Parathyroid adenoma (tissue), 2 donors: ENCODE measurements at regions not wholly inside any gene's neighbourhood (a gene's known extent, or its start where the extent isn't known, plus 50 kb on each side); places are given as distances from the start of the nearest gene placed in this dataset.

Experiments
- H2AFZ ChIP-seq: fragments of 300-600 bp; sonication (generic); one replicate; pipeline ENCODE4 v1.7.0; 2017; ENCODE audit warnings: antibody characterized with exemption, mild to moderate bottlenecking
- H3K27ac ChIP-seq: fragments of 300-600 bp; sonication (generic); one replicate; pipeline ENCODE4 v1.7.0; 2017
- H3K27me3 ChIP-seq: fragments of 300-600 bp; sonication (generic); one replicate; pipeline ENCODE4 v1.7.0; 2017; ENCODE audit warnings: low read length; ENCODE audit not compliant: control insufficient read depth, insufficient read depth
- H3K36me3 ChIP-seq: fragments of 300-600 bp; sonication (generic); one replicate; pipeline ENCODE4 v1.7.0; 2017; ENCODE audit warnings: low read length; ENCODE audit not compliant: control insufficient read depth, insufficient read depth
- H3K4me1 ChIP-seq: fragments of 300-600 bp; sonication (generic); one replicate; pipeline ENCODE4 v1.7.0; 2017; ENCODE audit warnings: control low read depth
- H3K4me2 ChIP-seq: fragments of 300-600 bp; sonication (generic); one replicate; pipeline ENCODE4 v1.7.0; 2017; ENCODE audit warnings: low read length
- H3K4me3 ChIP-seq: fragments of 300-600 bp; sonication (generic); one replicate; pipeline ENCODE4 v1.7.0; 2017; ENCODE audit warnings: low read depth, low read length
- H3K79me2 ChIP-seq: fragments of 300-600 bp; sonication (generic); one replicate; pipeline ENCODE4 v1.7.0; 2017; ENCODE audit warnings: control low read depth
- H3K9ac ChIP-seq: fragments of 300-600 bp; sonication (generic); one replicate; pipeline ENCODE4 v1.7.0; 2017; ENCODE audit warnings: mild to moderate bottlenecking
- H3K9me3 ChIP-seq: fragments of 300-600 bp; sonication (generic); one replicate; pipeline ENCODE4 v1.7.0; 2017; ENCODE audit warnings: low read length; ENCODE audit not compliant: control insufficient read depth
- TF ChIP-seq, protein P1 (sequence below): fragments of 300-600 bp; sonication (generic); IDR thresholded peaks from one replicate; pipeline ENCODE4 v1.7.0; 2017; ENCODE audit warnings: antibody characterized with exemption, mild to moderate bottlenecking
- donor health status: primary hyperparathyroidism.

DNA sequence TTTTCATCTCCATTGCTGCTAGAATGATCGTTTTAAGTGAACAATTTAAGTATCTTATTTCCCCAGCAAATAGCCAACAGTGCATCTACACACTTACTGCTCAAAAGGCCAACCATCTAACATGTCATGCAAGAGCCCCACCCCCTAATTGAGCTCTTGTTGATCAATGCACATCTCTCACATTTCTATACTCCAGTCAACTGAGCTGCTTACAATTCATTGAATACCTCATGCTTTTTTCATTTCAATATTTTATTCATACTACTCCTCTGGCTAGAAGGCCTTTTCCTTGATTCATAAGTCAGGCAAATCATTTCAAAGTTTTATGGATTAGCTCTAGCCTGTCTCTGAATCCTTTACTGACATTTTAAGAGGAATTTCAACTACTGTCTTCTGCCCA is 79.0 kb upstream of the WDR17 start:
- Histone ChIP-seq H3K27me3 (no peaks in the 10 kb centered on the region), H3K9me3 (no peaks in the 10 kb centered on the region), H3K4me1 (no peaks in the 10 kb centered on the region), H3K79me2 (no peaks in the 10 kb centered on the region), H3K36me3 (no peaks in the 10 kb centered on the region), H3K4me3 (no peak overlapping the region), H2AFZ (no peak overlapping the region), H3K27ac (no peak overlapping the region), H3K4me2 (no peak overlapping the region), H3K9ac (no peak overlapping the region)
- TF ChIP-seq, protein P1, sequence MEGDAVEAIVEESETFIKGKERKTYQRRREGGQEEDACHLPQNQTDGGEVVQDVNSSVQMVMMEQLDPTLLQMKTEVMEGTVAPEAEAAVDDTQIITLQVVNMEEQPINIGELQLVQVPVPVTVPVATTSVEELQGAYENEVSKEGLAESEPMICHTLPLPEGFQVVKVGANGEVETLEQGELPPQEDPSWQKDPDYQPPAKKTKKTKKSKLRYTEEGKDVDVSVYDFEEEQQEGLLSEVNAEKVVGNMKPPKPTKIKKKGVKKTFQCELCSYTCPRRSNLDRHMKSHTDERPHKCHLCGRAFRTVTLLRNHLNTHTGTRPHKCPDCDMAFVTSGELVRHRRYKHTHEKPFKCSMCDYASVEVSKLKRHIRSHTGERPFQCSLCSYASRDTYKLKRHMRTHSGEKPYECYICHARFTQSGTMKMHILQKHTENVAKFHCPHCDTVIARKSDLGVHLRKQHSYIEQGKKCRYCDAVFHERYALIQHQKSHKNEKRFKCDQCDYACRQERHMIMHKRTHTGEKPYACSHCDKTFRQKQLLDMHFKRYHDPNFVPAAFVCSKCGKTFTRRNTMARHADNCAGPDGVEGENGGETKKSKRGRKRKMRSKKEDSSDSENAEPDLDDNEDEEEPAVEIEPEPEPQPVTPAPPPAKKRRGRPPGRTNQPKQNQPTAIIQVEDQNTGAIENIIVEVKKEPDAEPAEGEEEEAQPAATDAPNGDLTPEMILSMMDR = no peak

DNA sequence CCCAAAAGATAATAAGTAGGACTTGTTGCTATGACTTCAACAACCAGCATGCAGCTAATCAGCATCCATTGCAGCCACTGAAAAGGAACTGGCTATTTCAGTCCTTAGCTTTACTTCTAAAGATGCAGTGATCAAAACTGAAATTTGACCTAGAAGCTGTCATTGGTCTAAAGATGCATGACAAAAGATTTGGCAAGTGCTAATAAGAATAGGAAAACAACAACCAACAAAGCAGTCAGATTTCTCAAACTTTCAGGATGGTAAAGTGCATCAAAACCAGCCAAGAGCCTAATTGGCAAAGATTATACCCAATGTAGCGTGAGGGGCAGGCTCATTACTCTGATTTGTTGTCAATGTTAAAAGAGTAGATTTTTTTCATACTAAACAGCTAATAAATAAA is 77.1 kb upstream of the WDR17 start:
- Histone ChIP-seq H3K4me1 (no peaks in the 10 kb centered on the region), H3K4me2 (no peak overlapping the region), H3K9ac (no peak overlapping the region), H3K9me3 (no peaks in the 10 kb centered on the region), H3K79me2 (no peaks in the 10 kb centered on the region), H3K27ac (no peak overlapping the region), H3K27me3 (no peaks in the 10 kb centered on the region), H3K36me3 (no peaks in the 10 kb centered on the region), H3K4me3 (no peak overlapping the region), H2AFZ (no peak overlapping the region)
- TF ChIP-seq, protein P1 = no peak

DNA sequence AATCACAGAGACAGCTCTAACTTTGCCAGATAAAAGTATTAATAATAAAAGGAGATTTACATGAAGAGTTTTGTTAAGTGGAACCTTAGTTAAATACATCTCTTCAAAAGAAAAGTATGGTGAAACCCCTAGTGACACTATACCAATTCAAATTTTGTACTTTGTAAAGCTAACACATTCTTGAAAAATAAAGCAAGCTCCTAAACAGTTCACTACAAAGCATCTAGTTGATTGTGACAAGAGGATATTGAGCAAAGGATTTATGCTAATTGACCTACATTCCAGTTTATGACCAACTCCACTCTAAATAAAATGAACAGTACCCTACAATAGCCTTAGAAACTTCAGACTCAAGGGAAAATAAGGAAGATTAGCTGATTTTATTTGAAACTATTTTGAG is 69.4 kb upstream of the WDR17 start:
- no peaks in the 10 kb centered on the region for H3K27me3 ChIP-seq
- H3K9ac ChIP-seq = no peak overlapping the region
- no peak overlapping the region for H3K4me3 ChIP-seq
- H3K4me1 ChIP-seq = no peaks in the 10 kb centered on the region
- no peaks in the 10 kb centered on the region for H3K9me3 ChIP-seq
- H3K27ac ChIP-seq = no peak overlapping the region
- no peaks in the 10 kb centered on the region for H3K36me3 ChIP-seq
- TF ChIP-seq, protein P1 = no peak
- no peak overlapping the region for H2AFZ ChIP-seq
- no peak overlapping the region for H3K4me2 ChIP-seq
- no peaks in the 10 kb centered on the region for H3K79me2 ChIP-seq

DNA sequence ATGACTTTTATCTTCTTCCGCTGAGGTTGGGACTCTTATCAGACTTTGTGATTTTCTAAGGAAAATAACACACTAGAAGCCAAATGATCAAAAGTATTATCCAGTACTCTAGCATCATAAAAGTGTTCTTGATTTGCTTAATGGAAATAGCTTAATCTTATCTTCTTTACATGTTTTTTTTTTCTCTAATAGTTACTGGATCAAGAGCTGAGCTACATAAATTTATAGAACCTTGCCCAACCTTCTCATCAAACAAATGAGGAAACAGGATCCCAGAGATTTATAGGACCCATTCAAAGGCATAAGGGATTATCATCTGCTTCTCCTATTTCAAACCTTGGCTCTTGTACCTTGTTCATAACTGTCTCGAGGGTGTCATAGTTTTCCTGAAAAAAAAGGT is 68.3 kb upstream of the WDR17 start:
- no peak overlapping the region for H2AFZ ChIP-seq
- no peaks in the 10 kb centered on the region for H3K9me3 ChIP-seq
- no peaks in the 10 kb centered on the region for H3K4me1 ChIP-seq
- no peaks in the 10 kb centered on the region for H3K36me3 ChIP-seq
- no peak overlapping the region for H3K4me3 ChIP-seq
- H3K27ac ChIP-seq = no peak overlapping the region
- H3K27me3 ChIP-seq = no peaks in the 10 kb centered on the region
- no peak overlapping the region for H3K9ac ChIP-seq
- H3K4me2 ChIP-seq = no peak overlapping the region
- no peaks in the 10 kb centered on the region for H3K79me2 ChIP-seq
- TF ChIP-seq, protein P1 = no peak

DNA sequence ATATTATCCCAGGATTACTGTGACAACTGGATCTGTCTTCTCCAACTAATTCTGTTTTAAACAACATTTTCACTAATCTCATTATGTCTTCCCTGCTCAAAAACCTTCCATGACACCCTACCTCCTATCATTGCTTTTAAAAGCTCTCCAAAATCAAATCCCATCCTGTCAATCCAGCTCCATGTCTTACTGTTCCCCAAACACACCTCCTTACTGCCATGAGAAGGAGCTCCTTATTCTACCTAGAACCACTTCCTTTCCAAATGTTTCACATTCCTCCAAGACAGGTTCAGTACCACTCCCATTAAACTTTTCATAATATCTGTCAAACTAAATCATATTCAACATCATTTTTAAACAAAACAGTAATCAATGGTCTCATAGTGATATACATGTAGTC is 66.9 kb upstream of the WDR17 start:
- Histone ChIP-seq H3K4me1 (no peaks in the 10 kb centered on the region), H3K27me3 (no peaks in the 10 kb centered on the region), H3K9ac (no peak overlapping the region), H2AFZ (no peak overlapping the region), H3K36me3 (no peaks in the 10 kb centered on the region), H3K9me3 (no peaks in the 10 kb centered on the region), H3K79me2 (no peaks in the 10 kb centered on the region), H3K4me2 (no peak overlapping the region), H3K4me3 (no peak overlapping the region), H3K27ac (no peak overlapping the region)
- TF ChIP-seq, protein P1 = no peak
